Stimulated activated memory B cell treated with anti-CD40 and anti-IgM and Interleukin-4, amounts not matched to agents 10 μg/mL and 1 μg/mL and 100 μg/mL, for 72 hours (primary cell): ENCODE measurements at regions not wholly inside any gene's neighbourhood (a gene's known extent, or its start where the extent isn't known, plus 50 kb on each side); places are given as distances from the start of the nearest gene placed in this dataset.

Experiments used
- ATAC-seq: fragments of 150-1000 bp; cut with Tn5 transposase; 2 replicates; pipeline ENCODE4 v1.10.0; 2021
- H3K27ac Mint-ChIP-seq: one replicate; pipeline ENCODE4 v1.8.0; 2022; ENCODE audit warnings: mild to moderate bottlenecking, mixed read lengths
- H3K27me3 Mint-ChIP-seq: one replicate; pipeline ENCODE4 v1.8.0; 2022; ENCODE audit warnings: mixed read lengths
- H3K36me3 Mint-ChIP-seq: one replicate; pipeline ENCODE4 v1.8.0; 2022; ENCODE audit warnings: mixed read lengths
- H3K4me1 Mint-ChIP-seq: one replicate; pipeline ENCODE4 v1.8.0; 2022; ENCODE audit warnings: mixed read lengths
- H3K4me3 Mint-ChIP-seq: one replicate; pipeline ENCODE4 v1.8.0; 2022; ENCODE audit warnings: mild to moderate bottlenecking, moderate library complexity, mixed read lengths
- H3K9me3 Mint-ChIP-seq: one replicate; pipeline ENCODE4 v1.8.0; 2022; ENCODE audit warnings: mixed read lengths

GRCh38 chr12:108021949-108022522, 107.1 kb upstream of the WSCD2 start:
- H3K36me3 Mint-ChIP-seq: no peaks in the 10 kb centered on the region
- no peaks in the 10 kb centered on the region for H3K9me3 Mint-ChIP-seq
- ATAC-seq: no peak
- no peak overlapping the region for H3K4me3 Mint-ChIP-seq
- no peaks in the 10 kb centered on the region for H3K4me1 Mint-ChIP-seq
- no peaks in the 10 kb centered on the region for H3K27me3 Mint-ChIP-seq
- no peak overlapping the region for H3K27ac Mint-ChIP-seq

GRCh38 chr12:108029051-108029835, 99.8 kb upstream of the WSCD2 start:
- Mint-ChIP-seq H3K4me3 (no peak overlapping the region), H3K4me1 (no peaks in the 10 kb centered on the region), H3K27me3 (peaks cover 61% of the 10 kb centered on the region), H3K9me3 (no peaks in the 10 kb centered on the region), H3K27ac (no peak overlapping the region), H3K36me3 (no peaks in the 10 kb centered on the region)
- ATAC-seq: no peak

- no peak overlapping the region for H3K27ac Mint-ChIP-seq
- H3K27me3 Mint-ChIP-seq: peaks cover 62% of the 10 kb centered on the region
- H3K36me3 Mint-ChIP-seq: no peaks in the 10 kb centered on the region
- H3K9me3 Mint-ChIP-seq: no peaks in the 10 kb centered on the region
- ATAC-seq: no peak
- H3K4me1 Mint-ChIP-seq: no peaks in the 10 kb centered on the region
- no peak overlapping the region for H3K4me3 Mint-ChIP-seq
These were observed 96.0 kb upstream of the WSCD2 start for GRCh38 chr12:108033090-108033489.

- no peak for ATAC-seq
- Mint-ChIP-seq H3K27me3 (peaks cover 50% of the 10 kb centered on the region), H3K4me1 (no peaks in the 10 kb centered on the region), H3K4me3 (no peak overlapping the region), H3K9me3 (no peaks in the 10 kb centered on the region), H3K27ac (no peak overlapping the region), H3K36me3 (no peaks in the 10 kb centered on the region)
These were observed 93.7 kb upstream of the WSCD2 start for GRCh38 chr12:108035372-108035771.

GRCh38 chr12:108037960-108038359, 91.1 kb upstream of the WSCD2 start:
- Mint-ChIP-seq H3K4me3 (no peak overlapping the region), H3K27ac (no peak overlapping the region), H3K4me1 (no peaks in the 10 kb centered on the region), H3K9me3 (no peaks in the 10 kb centered on the region), H3K36me3 (no peaks in the 10 kb centered on the region), H3K27me3 (peaks cover 24% of the 10 kb centered on the region)
- ATAC-seq: no peak

GRCh38 chr12:108039794-108040193, 89.3 kb upstream of the WSCD2 start:
- ATAC-seq: no peak
- Mint-ChIP-seq H3K36me3 (no peaks in the 10 kb centered on the region), H3K27ac (no peak overlapping the region), H3K9me3 (no peaks in the 10 kb centered on the region), H3K4me3 (no peak overlapping the region), H3K27me3 (peaks cover 15% of the 10 kb centered on the region), H3K4me1 (no peaks in the 10 kb centered on the region)

- peaks cover 15% of the 10 kb centered on the region for H3K27me3 Mint-ChIP-seq
- H3K27ac Mint-ChIP-seq: no peak overlapping the region
- H3K9me3 Mint-ChIP-seq: no peaks in the 10 kb centered on the region
- no peaks in the 10 kb centered on the region for H3K4me1 Mint-ChIP-seq
- H3K36me3 Mint-ChIP-seq: no peaks in the 10 kb centered on the region
- H3K4me3 Mint-ChIP-seq: no peak overlapping the region
- ATAC-seq: no peak
These were observed 88.1 kb upstream of the WSCD2 start for GRCh38 chr12:108040947-108041346.

- Mint-ChIP-seq H3K27ac (no peak overlapping the region), H3K9me3 (no peaks in the 10 kb centered on the region), H3K4me1 (peaks cover 7% of the 10 kb centered on the region), H3K36me3 (no peaks in the 10 kb centered on the region), H3K27me3 (peaks cover 34% of the 10 kb centered on the region), H3K4me3 (no peak overlapping the region)
- ATAC-seq: no peak
These were observed 85.8 kb upstream of the WSCD2 start for GRCh38 chr12:108043286-108043685.

GRCh38 chr12:108043750-108044533, 85.1 kb upstream of the WSCD2 start:
- Mint-ChIP-seq H3K36me3 (no peaks in the 10 kb centered on the region), H3K9me3 (no peaks in the 10 kb centered on the region), H3K27me3 (peaks cover 35% of the 10 kb centered on the region), H3K4me1 (peaks cover 7% of the 10 kb centered on the region), H3K4me3 (no peak overlapping the region), H3K27ac (no peak overlapping the region)
- no peak for ATAC-seq

- no peak for ATAC-seq
- Mint-ChIP-seq H3K4me1 (peaks cover 7% of the 10 kb centered on the region), H3K27me3 (peaks cover 34% of the 10 kb centered on the region), H3K36me3 (no peaks in the 10 kb centered on the region), H3K27ac (no peak overlapping the region), H3K4me3 (no peak overlapping the region), H3K9me3 (no peaks in the 10 kb centered on the region)
These were observed 83.0 kb upstream of the WSCD2 start for GRCh38 chr12:108046135-108046534.

GRCh38 chr12:108046650-108047049, 82.4 kb upstream of the WSCD2 start:
- no peaks in the 10 kb centered on the region for H3K9me3 Mint-ChIP-seq
- ATAC-seq: no peak
- no peak overlapping the region for H3K4me3 Mint-ChIP-seq
- no peaks in the 10 kb centered on the region for H3K36me3 Mint-ChIP-seq
- peaks cover 40% of the 10 kb centered on the region for H3K27me3 Mint-ChIP-seq
- H3K4me1 Mint-ChIP-seq: peaks cover 7% of the 10 kb centered on the region
- H3K27ac Mint-ChIP-seq: no peak overlapping the region

- Mint-ChIP-seq H3K4me3 (no peak overlapping the region), H3K9me3 (no peaks in the 10 kb centered on the region)
These were observed 82.0 kb upstream of the WSCD2 start for GRCh38 chr12:108047071-108047550.

GRCh38 chr12:108048686-108049085, 80.4 kb upstream of the WSCD2 start:
- H3K9me3 Mint-ChIP-seq: no peaks in the 10 kb centered on the region
- peaks cover 7% of the 10 kb centered on the region for H3K4me1 Mint-ChIP-seq
- no peaks in the 10 kb centered on the region for H3K36me3 Mint-ChIP-seq
- no peak overlapping the region for H3K27ac Mint-ChIP-seq
- H3K27me3 Mint-ChIP-seq: peaks cover 51% of the 10 kb centered on the region
- no peak overlapping the region for H3K4me3 Mint-ChIP-seq
- ATAC-seq: no peak

More at GRCh38 chr12:108047071-108047550, 82.0 kb upstream of the WSCD2 start:
- Mint-ChIP-seq H3K27me3 (peaks cover 44% of the 10 kb centered on the region), H3K36me3 (no peaks in the 10 kb centered on the region), H3K4me1 (peaks cover 7% of the 10 kb centered on the region), H3K27ac (no peak overlapping the region)
- ATAC-seq: no peak

- H3K4me3 Mint-ChIP-seq: no peak overlapping the region
- H3K9me3 Mint-ChIP-seq: no peaks in the 10 kb centered on the region
- H3K27me3 Mint-ChIP-seq: peaks cover 50% of the 10 kb centered on the region
- no peak for ATAC-seq
- no peak overlapping the region for H3K27ac Mint-ChIP-seq
- H3K36me3 Mint-ChIP-seq: no peaks in the 10 kb centered on the region
- H3K4me1 Mint-ChIP-seq: peaks cover 7% of the 10 kb centered on the region
These were observed 78.4 kb upstream of the WSCD2 start for GRCh38 chr12:108050696-108051095.

- Mint-ChIP-seq H3K36me3 (no peaks in the 10 kb centered on the region), H3K4me3 (no peak overlapping the region), H3K9me3 (no peaks in the 10 kb centered on the region), H3K27me3 (peaks cover 55% of the 10 kb centered on the region), H3K27ac (no peak overlapping the region), H3K4me1 (peaks cover under 1% of the 10 kb centered on the region)
- ATAC-seq: no peak
These were observed 76.8 kb upstream of the WSCD2 start for GRCh38 chr12:108052260-108052659.
